ENCODE measurements at regions not wholly inside any gene's neighbourhood (a gene's known extent, or its start where the extent isn't known, plus 50 kb on each side); places are given as distances from the start of the nearest gene placed in this dataset.

GRCh38 chr6:8229915-8230756 is 127.8 kb upstream of the EEF1E1 start:
- Histone ChIP-seq H4K20me1 (ENCODE audit: insufficient read depth) (no peaks in the 10 kb centered on the region), H3K27ac (no peak overlapping the region), H3K9ac (no peak overlapping the region), H3K27me3 (replicated peaks; ENCODE audit: insufficient read depth) (no peaks in the 10 kb centered on the region), H3K36me3 (ENCODE audit: low read depth) (no peaks in the 10 kb centered on the region), H3K9me3 (ENCODE audit: low read depth) (no peaks in the 10 kb centered on the region), H3K4me3 (no peak overlapping the region), H3K4me1 (ENCODE audit: insufficient read depth) (no peaks in the 10 kb centered on the region), H2AFZ (no peak overlapping the region), H3K79me2 (ENCODE audit: insufficient read depth) (no peaks in the 10 kb centered on the region), H3K4me2 (ENCODE audit: unreplicated experiment) (no peak overlapping the region), H3K9me2 (ENCODE audit: insufficient read depth) (no peaks in the 10 kb centered on the region), H3F3A (ENCODE audit: insufficient read depth) (no peaks in the 10 kb centered on the region)
- 25 to 30% methylated on average over 8 of the region's 8 CpGs for WGBS, 2 experiments (ENCODE audit: low coverage in 1 of 2, low lambda C conversion rate in 2 of 2, missing lambda C conversion rate in 2 of 2)
- in situ Hi-C loops (cut with MboI), result no loop called here
- TF ChIP-seq EZH2 (IDR thresholded peaks at IDR 0.05; ENCODE audit: insufficient read depth, poor library complexity, severe bottlenecking) (no peak), EZH2phosphoT487 (IDR thresholded peaks at IDR 0.05; ENCODE audit: insufficient read depth, low read depth) (no peak)
- no peak for DNase-seq

- in situ Hi-C loops (cut with MboI), result no loop called here
These were observed 122.8 kb upstream of the EEF1E1 start for GRCh38 chr6:8225113-8225512.

GRCh38 chr6:8223678-8224077 is 121.3 kb upstream of the EEF1E1 start:
- Histone ChIP-seq H3K27ac (no peak overlapping the region), H3K79me2 (ENCODE audit: insufficient read depth) (no peaks in the 10 kb centered on the region), H2AFZ (no peak overlapping the region), H3K9ac (no peak overlapping the region), H3K4me1 (ENCODE audit: insufficient read depth) (no peaks in the 10 kb centered on the region), H3K9me2 (ENCODE audit: insufficient read depth) (no peaks in the 10 kb centered on the region), H4K20me1 (ENCODE audit: insufficient read depth) (no peaks in the 10 kb centered on the region), H3K27me3 (replicated peaks; ENCODE audit: insufficient read depth) (no peaks in the 10 kb centered on the region), H3K4me2 (ENCODE audit: unreplicated experiment) (no peak overlapping the region), H3F3A (ENCODE audit: insufficient read depth) (no peaks in the 10 kb centered on the region), H3K4me3 (no peak overlapping the region), H3K9me3 (ENCODE audit: low read depth) (no peaks in the 10 kb centered on the region), H3K36me3 (ENCODE audit: low read depth) (no peaks in the 10 kb centered on the region)
- no peak for DNase-seq
- in situ Hi-C loops (cut with MboI), result loop anchor here (5.0 kb wide), 1 partner anchor 86 kb away; no protein-coding TSS in a partner anchor
- no peak for TF ChIP-seq EZH2 (IDR thresholded peaks at IDR 0.05; ENCODE audit: insufficient read depth, poor library complexity, severe bottlenecking)
- TF ChIP-seq EZH2phosphoT487 (IDR thresholded peaks at IDR 0.05; ENCODE audit: insufficient read depth, low read depth), result no peak
- 55 to 74% methylated on average over 2 of the region's 2 CpGs for WGBS, 2 experiments (ENCODE audit: low coverage in 1 of 2, low lambda C conversion rate in 2 of 2, missing lambda C conversion rate in 2 of 2)

More at GRCh38 chr6:8225113-8225512, 122.8 kb upstream of the EEF1E1 start:
- H3K4me3 ChIP-seq, result no peak overlapping the region
- H4K20me1 ChIP-seq (ENCODE audit: insufficient read depth), result no peaks in the 10 kb centered on the region
- TF ChIP-seq EZH2phosphoT487 (IDR thresholded peaks at IDR 0.05; ENCODE audit: insufficient read depth, low read depth) (no peak), EZH2 (IDR thresholded peaks at IDR 0.05; ENCODE audit: insufficient read depth, poor library complexity, severe bottlenecking) (no peak)
- no peaks in the 10 kb centered on the region for H3K9me2 ChIP-seq (ENCODE audit: insufficient read depth)
- no peak overlapping the region for H2AFZ ChIP-seq
- no peaks in the 10 kb centered on the region for H3F3A ChIP-seq (ENCODE audit: insufficient read depth)
- no peak for DNase-seq
- H3K79me2 ChIP-seq (ENCODE audit: insufficient read depth), result no peaks in the 10 kb centered on the region
- no peak overlapping the region for H3K27ac ChIP-seq
- no peaks in the 10 kb centered on the region for H3K9me3 ChIP-seq (ENCODE audit: low read depth)
- H3K9ac ChIP-seq, result no peak overlapping the region
- no peaks in the 10 kb centered on the region for H3K27me3 ChIP-seq (replicated peaks; ENCODE audit: insufficient read depth)
- H3K36me3 ChIP-seq (ENCODE audit: low read depth), result no peaks in the 10 kb centered on the region
- WGBS, 2 experiments (ENCODE audit: low coverage in 1 of 2, low lambda C conversion rate in 2 of 2, missing lambda C conversion rate in 2 of 2), result 76 to 80% methylated on average over 5 of the region's 5 CpGs
- no peaks in the 10 kb centered on the region for H3K4me1 ChIP-seq (ENCODE audit: insufficient read depth)
- no peak overlapping the region for H3K4me2 ChIP-seq (ENCODE audit: unreplicated experiment)

- Histone ChIP-seq H3F3A (ENCODE audit: insufficient read depth) (no peaks in the 10 kb centered on the region), H3K9ac (no peak overlapping the region), H3K9me3 (ENCODE audit: low read depth) (no peaks in the 10 kb centered on the region), H3K4me2 (ENCODE audit: unreplicated experiment) (no peak overlapping the region), H3K79me2 (ENCODE audit: insufficient read depth) (no peaks in the 10 kb centered on the region), H3K27ac (no peak overlapping the region), H3K27me3 (replicated peaks; ENCODE audit: insufficient read depth) (no peaks in the 10 kb centered on the region), H4K20me1 (ENCODE audit: insufficient read depth) (no peaks in the 10 kb centered on the region), H3K36me3 (ENCODE audit: low read depth) (no peaks in the 10 kb centered on the region), H3K4me1 (ENCODE audit: insufficient read depth) (no peaks in the 10 kb centered on the region), H3K9me2 (ENCODE audit: insufficient read depth) (no peaks in the 10 kb centered on the region), H2AFZ (peak overlapping the region; percentile 65), H3K4me3 (peak overlapping the region; percentile 5; the same call in 1 of the 2 replicates)
- 1% methylated on average over 3 of the region's 3 CpGs for WGBS, 2 experiments (ENCODE audit: low coverage in 1 of 2, low lambda C conversion rate in 2 of 2, missing lambda C conversion rate in 2 of 2)
- TF ChIP-seq EZH2 (IDR thresholded peaks at IDR 0.05; ENCODE audit: insufficient read depth, poor library complexity, severe bottlenecking) (no peak), EZH2phosphoT487 (IDR thresholded peaks at IDR 0.05; ENCODE audit: insufficient read depth, low read depth) (no peak)
- in situ Hi-C loops (cut with MboI), result no loop called here
- DNase-seq, result peak; percentile 70
These were observed 117.1 kb upstream of the EEF1E1 start for GRCh38 chr6:8219352-8219943.
